AG09309 (cell line): ENCODE measurements at regions not wholly inside any gene's neighbourhood (a gene's known extent, or its start where the extent isn't known, plus 50 kb on each side); places are given as distances from the start of the nearest gene placed in this dataset.
"Not testable (repeated sequence)": the region's sequence is repeated elsewhere in the genome, so short reads cannot be mapped to it uniquely, and the experiment has no call there.

Experiments used
- DNase-seq: peaks from one replicate; pipeline ENCODE4 v3.0.0-alpha.2; 2010; ENCODE audit warnings: low read depth
- H3K4me3 ChIP-seq: 2 replicates; pipeline ENCODE4 v1.5.1; 2011; ENCODE audit warnings: mild to moderate bottlenecking, low read depth, low read length, moderate library complexity; ENCODE audit not compliant: control insufficient read depth
- TF ChIP-seq, protein P1 (sequence below): IDR thresholded peaks from 2 replicates; pipeline ENCODE4 v1.5.1; 2011; ENCODE audit warnings: mild to moderate bottlenecking, low read depth, low read length, inconsistent platforms; ENCODE audit not compliant: insufficient read depth, control insufficient read depth; ENCODE audit errors: missing control alignments

DNA sequence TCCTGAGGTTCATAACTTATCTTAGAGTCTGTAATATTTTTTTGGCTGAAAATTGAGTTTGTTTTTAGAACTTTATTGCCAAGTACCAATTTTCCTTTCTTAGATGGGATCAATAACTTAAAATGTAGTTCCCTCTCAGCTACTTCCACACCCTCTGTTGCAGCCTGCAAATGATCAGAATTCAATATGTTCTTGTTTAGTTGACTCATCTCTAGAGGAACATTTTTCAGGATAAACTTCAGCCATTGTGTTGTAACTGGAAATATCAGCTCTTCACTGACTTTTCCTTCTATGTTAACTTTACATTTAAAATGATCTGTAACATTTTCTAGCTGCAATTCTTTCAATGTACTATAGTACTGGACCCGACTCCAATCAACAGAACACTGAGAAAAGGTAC is 115.7 kb downstream of the ESM1 start:
- DNase-seq, result no peak
- TF ChIP-seq, protein P1, sequence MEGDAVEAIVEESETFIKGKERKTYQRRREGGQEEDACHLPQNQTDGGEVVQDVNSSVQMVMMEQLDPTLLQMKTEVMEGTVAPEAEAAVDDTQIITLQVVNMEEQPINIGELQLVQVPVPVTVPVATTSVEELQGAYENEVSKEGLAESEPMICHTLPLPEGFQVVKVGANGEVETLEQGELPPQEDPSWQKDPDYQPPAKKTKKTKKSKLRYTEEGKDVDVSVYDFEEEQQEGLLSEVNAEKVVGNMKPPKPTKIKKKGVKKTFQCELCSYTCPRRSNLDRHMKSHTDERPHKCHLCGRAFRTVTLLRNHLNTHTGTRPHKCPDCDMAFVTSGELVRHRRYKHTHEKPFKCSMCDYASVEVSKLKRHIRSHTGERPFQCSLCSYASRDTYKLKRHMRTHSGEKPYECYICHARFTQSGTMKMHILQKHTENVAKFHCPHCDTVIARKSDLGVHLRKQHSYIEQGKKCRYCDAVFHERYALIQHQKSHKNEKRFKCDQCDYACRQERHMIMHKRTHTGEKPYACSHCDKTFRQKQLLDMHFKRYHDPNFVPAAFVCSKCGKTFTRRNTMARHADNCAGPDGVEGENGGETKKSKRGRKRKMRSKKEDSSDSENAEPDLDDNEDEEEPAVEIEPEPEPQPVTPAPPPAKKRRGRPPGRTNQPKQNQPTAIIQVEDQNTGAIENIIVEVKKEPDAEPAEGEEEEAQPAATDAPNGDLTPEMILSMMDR, result no peak
- no peak overlapping the region for H3K4me3 ChIP-seq

DNA sequence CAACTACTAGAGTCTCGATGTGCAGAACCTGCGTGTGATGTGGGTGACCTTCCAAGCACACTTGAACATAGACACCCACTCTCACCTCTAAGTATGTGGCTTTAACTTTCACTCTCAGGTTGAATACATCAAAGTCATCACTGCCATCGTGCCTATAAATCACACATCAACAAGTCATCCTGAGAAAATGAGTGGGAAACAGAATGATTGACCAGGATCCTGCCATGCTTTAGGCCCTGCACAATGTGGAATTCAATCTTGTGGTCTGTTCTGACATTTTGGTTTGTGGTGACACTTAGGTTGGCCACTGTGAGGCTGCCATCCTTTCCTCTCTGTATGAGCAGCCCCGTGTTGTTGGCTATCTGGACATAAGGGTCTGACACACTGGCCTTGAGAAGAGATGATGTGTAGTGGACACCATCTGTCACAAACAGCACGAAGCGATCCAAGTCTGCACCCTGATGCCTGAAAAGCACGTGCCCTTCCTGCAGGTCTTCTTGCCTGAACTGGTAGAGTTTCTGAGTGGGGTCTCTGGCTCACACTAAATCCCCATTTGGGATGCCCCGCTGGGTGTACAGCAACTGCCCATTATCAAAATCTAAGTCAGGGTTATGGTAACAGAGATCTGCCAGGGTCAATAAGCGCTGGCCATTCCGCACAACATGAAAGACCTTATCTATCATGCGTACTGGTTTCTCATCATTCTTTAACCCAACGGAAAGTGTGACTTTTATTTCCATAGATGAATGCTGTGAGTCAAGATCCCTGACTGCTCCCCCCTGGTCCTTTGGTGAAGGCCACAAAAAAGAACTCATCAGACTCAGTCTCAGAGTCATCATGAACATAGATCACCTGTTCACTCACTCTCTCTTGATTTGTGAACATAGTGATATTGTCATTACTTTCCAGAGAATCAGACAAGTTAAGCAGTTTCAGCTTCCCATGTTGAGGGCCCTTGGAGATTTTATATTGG is 116.6 kb downstream of the ESM1 start:
- TF ChIP-seq, protein P1, result no peak
- DNase-seq, result no peak
- no peak overlapping the region for H3K4me3 ChIP-seq

DNA sequence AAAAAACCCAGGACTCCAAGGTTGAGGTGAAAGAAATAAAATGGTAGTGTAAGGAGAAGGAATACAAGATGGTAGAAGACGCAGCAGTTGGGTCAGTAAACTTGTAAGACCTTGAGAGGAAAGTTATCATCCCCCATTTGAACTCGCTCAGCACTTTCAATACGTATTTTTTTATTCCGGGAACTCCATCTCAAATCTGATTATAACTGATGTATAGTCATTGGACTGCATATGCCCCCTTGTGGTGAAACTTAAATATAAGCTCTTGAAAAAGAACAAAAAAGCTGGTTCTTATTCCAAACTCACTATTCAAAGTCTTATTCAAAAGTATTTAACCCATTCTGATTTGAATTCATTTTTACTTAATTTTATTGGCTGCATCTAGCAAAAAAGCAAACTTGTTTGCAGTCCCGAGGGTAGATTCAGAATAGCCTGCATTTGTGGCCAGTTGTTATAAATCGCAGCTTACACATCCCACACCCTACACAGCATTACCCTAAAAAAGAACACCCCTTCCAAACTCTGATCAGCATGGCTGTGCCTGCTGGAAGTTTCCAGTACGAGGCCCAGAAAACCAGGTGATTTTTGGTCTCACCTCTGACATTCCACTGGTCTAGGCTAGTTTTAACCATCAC is 118.0 kb downstream of the ESM1 start:
- no peak for DNase-seq
- no peak overlapping the region for H3K4me3 ChIP-seq
- TF ChIP-seq, protein P1, result peak; percentile 34

DNA sequence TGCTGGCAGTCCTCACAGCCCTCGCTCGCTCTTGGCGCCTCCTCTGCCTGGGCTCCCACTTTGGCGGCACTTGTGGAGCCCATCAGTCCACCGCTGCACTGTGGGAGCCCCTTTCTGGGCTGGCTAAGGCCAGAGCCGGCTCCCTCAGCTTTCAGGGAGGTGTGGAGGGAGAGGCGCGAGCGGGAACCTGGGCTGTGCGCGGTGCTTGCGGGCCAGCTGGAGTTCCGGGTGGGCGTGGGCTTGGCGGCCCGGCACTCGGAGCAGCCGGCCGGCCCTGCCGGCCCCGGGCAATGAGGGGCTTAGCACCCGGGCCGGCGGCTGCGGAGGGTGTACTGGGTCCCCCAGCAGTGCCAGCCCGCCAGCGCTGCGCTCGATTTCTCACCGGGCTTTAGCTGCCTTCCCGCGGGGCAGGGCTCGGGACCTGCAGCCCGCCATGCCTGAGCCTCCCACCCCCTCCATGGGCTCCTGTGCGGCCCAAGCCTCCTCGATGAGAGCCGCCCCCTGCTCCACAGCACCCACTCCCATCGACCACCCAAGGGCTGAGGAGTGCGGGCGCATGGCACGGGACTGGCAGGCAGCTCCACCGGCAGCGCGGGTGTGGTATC is 120.4 kb downstream of the ESM1 start:
- not testable (repeated sequence) for H3K4me3 ChIP-seq, DNase-seq

DNA sequence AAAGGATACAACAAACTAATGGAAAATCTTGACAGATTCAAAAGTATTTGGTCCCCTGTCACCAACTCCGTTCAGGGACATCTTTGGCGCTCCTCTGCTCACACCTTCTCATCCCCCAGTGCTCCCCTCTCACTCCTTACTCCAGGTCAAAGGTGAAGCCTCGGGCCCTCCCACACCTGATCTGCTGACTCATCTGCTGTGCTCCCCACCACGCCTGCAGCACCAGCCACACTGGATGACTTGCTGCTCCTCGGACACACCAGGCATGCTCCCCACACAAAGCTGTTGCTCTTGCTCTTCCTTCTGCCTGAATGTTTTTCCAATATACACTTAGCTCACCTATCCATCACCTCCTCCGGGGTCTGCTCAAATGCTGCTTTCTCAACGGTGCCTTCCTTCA is 123.4 kb downstream of the ESM1 start:
- no peak overlapping the region for H3K4me3 ChIP-seq
- DNase-seq, result no peak
- TF ChIP-seq, protein P1, result no peak

DNA sequence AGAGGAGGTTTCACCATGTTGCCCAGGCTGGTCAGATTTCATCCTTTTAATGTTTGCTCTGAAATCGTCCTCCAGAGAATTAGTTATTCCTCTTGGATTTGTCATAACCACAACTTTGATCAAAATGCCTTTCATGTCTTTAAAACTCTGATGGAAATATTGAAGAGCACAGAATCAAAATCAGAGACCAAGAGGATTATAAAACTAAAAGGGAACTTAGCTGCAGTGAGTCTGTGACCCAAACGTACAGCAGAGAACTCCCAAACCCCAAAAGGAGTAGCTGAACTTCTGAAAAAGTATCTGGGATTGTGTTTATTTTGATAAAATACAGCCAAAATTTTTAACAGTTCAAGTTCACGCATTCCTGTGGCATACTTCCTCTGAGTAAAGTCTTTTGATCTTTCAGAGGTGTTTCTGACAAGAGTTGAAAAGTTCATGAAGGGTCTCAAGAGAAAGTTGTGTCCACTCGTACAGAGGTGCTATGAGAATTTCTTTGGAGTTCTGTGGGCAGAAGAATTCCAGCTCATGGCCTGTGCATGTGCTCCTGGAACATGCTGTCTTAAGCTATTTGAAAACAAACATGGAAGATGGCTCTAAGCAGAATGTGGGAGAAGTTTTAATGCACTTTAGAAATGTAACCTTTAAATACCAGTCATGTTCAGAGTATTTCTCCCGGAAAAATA is 124.0 kb downstream of the ESM1 start:
- DNase-seq, result no peak
- no peak overlapping the region for H3K4me3 ChIP-seq
- TF ChIP-seq, protein P1, result no peak
